ENCODE measurements at regions not wholly inside any gene's neighbourhood (a gene's known extent, or its start where the extent isn't known, plus 50 kb on each side); places are given as distances from the start of the nearest gene placed in this dataset.
A peak's percentile ranks its signal among the peaks of the same experiment; 100 is the strongest.

- Histone ChIP-seq H3K27ac (no peak overlapping the region), H3K9me3 (no peaks in the 10 kb centered on the region), H3K27me3 (replicated peaks; ENCODE audit: insufficient read depth) (peaks cover 2% of the 10 kb centered on the region), H3K36me3 (no peaks in the 10 kb centered on the region), H3K4me3 (no peak overlapping the region), H3K4me1 (replicated peaks) (no peaks in the 10 kb centered on the region)
- DNase-seq (ENCODE audit: low spot score): no peak
- 12% methylated on average over 2 of the region's 2 CpGs for WGBS
- intact Hi-C loops (cut with DNase I): no loop called here
- no peak for TF ChIP-seq POLR2A (IDR thresholded peaks at IDR 0.05)
- TF ChIP-seq CTCF (IDR thresholded peaks at IDR 0.05): no peak
- no peak for TF ChIP-seq POLR2AphosphoS5 (IDR thresholded peaks at IDR 0.05)
Observed at GRCh38 chr2:222074674-222075073, 224.1 kb downstream of the PAX3 start.

- intact Hi-C loops (cut with DNase I): no loop called here
- Histone ChIP-seq H3K36me3 (no peaks in the 10 kb centered on the region), H3K27me3 (replicated peaks; ENCODE audit: insufficient read depth) (peaks cover 2% of the 10 kb centered on the region), H3K27ac (no peak overlapping the region), H3K4me1 (replicated peaks) (no peaks in the 10 kb centered on the region), H3K9me3 (no peaks in the 10 kb centered on the region), H3K4me3 (no peak overlapping the region)
- 97% methylated on average over 2 of the region's 2 CpGs for WGBS
- TF ChIP-seq CTCF (IDR thresholded peaks at IDR 0.05): no peak
- TF ChIP-seq POLR2AphosphoS5 (IDR thresholded peaks at IDR 0.05): no peak
- TF ChIP-seq POLR2A (IDR thresholded peaks at IDR 0.05): no peak
- DNase-seq (ENCODE audit: low spot score): no peak
Observed at GRCh38 chr2:222071911-222072310, 226.9 kb downstream of the PAX3 start.

GRCh38 chr2:222064286-222064685 lies 234.5 kb downstream of the PAX3 start:
- intact Hi-C loops (cut with DNase I): no loop called here
- Histone ChIP-seq H3K27ac (no peak overlapping the region), H3K4me1 (replicated peaks) (no peaks in the 10 kb centered on the region), H3K36me3 (no peaks in the 10 kb centered on the region), H3K4me3 (no peak overlapping the region), H3K9me3 (no peaks in the 10 kb centered on the region), H3K27me3 (replicated peaks; ENCODE audit: insufficient read depth) (no peaks in the 10 kb centered on the region)
- 79% methylated on average over 2 of the region's 2 CpGs for WGBS
- TF ChIP-seq POLR2A (IDR thresholded peaks at IDR 0.05) (no peak), CTCF (IDR thresholded peaks at IDR 0.05) (no peak), POLR2AphosphoS5 (IDR thresholded peaks at IDR 0.05) (no peak)
- no peak for DNase-seq (ENCODE audit: low spot score)

- Histone ChIP-seq H3K4me3 (no peak overlapping the region), H3K9me3 (no peaks in the 10 kb centered on the region), H3K36me3 (no peaks in the 10 kb centered on the region), H3K27ac (no peak overlapping the region), H3K27me3 (replicated peaks; ENCODE audit: insufficient read depth) (peaks cover 7% of the 10 kb centered on the region), H3K4me1 (replicated peaks) (no peaks in the 10 kb centered on the region)
- TF ChIP-seq POLR2A (IDR thresholded peaks at IDR 0.05) (no peak), CTCF (IDR thresholded peaks at IDR 0.05) (no peak), POLR2AphosphoS5 (IDR thresholded peaks at IDR 0.05) (no peak)
- WGBS: 80% methylated on average over 2 of the region's 2 CpGs
- no peak for DNase-seq (ENCODE audit: low spot score)
- intact Hi-C loops (cut with DNase I): no loop called here
Observed at GRCh38 chr2:222058819-222059445, 239.9 kb downstream of the PAX3 start.

- H3K4me1 ChIP-seq (replicated peaks): no peaks in the 10 kb centered on the region
- H3K9me3 ChIP-seq: no peaks in the 10 kb centered on the region
- H3K4me3 ChIP-seq: no peak overlapping the region
- intact Hi-C loops (cut with DNase I): no loop called here
- TF ChIP-seq POLR2AphosphoS5 (IDR thresholded peaks at IDR 0.05) (no peak), CTCF (IDR thresholded peaks at IDR 0.05) (peak; percentile 15 to 45 (median 38)), POLR2A (IDR thresholded peaks at IDR 0.05) (no peak)
- no peaks in the 10 kb centered on the region for H3K36me3 ChIP-seq
- H3K27ac ChIP-seq: no peak overlapping the region
- DNase-seq (ENCODE audit: low spot score): no peak
- WGBS: 27% methylated on average over 6 of the region's 6 CpGs
- H3K27me3 ChIP-seq (replicated peaks; ENCODE audit: insufficient read depth): peaks cover 10% of the 10 kb centered on the region
Observed at GRCh38 chr2:222057347-222058073, 241.3 kb downstream of the PAX3 start.
